ENCODE measurements at regions not wholly inside any gene's neighbourhood (a gene's known extent, or its start where the extent isn't known, plus 50 kb on each side); places are given as distances from the start of the nearest gene placed in this dataset.

DNA sequence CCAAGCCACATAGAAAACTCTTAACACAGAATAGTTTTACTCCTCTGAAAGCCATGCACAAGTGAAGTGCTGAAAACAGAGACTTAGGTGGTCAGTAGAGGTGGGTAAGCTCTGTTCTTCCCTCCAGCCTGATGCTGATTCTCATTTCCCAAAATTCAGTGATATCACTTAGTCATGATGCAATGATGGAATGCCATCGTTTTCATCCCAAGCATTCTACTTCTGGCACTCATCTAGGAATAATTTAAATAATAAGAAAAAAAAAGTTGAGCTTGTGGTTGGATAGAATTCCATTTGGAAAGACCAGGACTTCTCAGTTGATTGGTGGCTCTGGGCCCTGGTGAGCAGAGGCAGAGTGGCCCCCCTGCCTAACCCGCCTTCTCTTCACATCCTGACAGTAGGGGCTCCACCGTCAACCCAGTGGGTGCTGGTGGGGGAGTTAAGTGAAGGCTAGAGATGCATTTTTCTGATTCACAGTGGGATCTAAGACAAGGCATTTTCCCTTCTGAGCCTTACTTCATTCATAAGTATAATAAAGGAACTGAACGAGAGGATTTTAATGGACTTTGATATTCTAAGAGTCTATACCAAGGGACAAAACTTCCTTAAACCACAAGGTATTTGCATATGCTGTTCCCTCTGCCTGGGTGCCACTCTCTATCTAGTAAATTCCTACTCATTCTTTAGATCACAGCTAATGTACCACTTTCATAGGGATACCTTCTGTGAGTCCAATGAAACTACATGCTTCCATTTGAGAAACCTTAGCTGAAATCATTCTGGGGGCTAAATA, 310.3 kb upstream of the DYNLRB2 start:
- H3K9ac ChIP-seq (ENCODE audit: low read length), result no peak overlapping the region
- H3K79me2 ChIP-seq (ENCODE audit: insufficient read depth, low read length), result no peaks in the 10 kb centered on the region
- no peaks in the 10 kb centered on the region for H3K9me2 ChIP-seq (replicated peaks; ENCODE audit: insufficient read depth, low read length)
- H3K27ac ChIP-seq (ENCODE audit: low read depth, low read length), result no peak overlapping the region
- H3K4me3 ChIP-seq (ENCODE audit: insufficient read depth, low read length, poor library complexity, severe bottlenecking), result no peak overlapping the region
- H2AFZ ChIP-seq (ENCODE audit: low read depth, low read length, severe bottlenecking), result no peak overlapping the region
- H3K9me3 ChIP-seq (ENCODE audit: insufficient read depth, low read length), result no peaks in the 10 kb centered on the region
- H3K27me3 ChIP-seq (ENCODE audit: low read length), result no peaks in the 10 kb centered on the region
- H4K20me1 ChIP-seq (ENCODE audit: low read depth, low read length), result no peaks in the 10 kb centered on the region
- TF ChIP-seq EZH2phosphoT487 (conservative IDR thresholded peaks at IDR 0.05; ENCODE audit: low read length) (no peak), CTCF (IDR thresholded peaks at IDR 0.05; ENCODE audit: insufficient read depth, low read length, poor library complexity, severe bottlenecking) (no peak)
- no peaks in the 10 kb centered on the region for H3K36me3 ChIP-seq (ENCODE audit: low read length)
- H3F3A ChIP-seq (ENCODE audit: insufficient read depth), result no peaks in the 10 kb centered on the region
- no peak overlapping the region for H3K4me2 ChIP-seq (ENCODE audit: low read depth, low read length, poor library complexity, severe bottlenecking)

DNA sequence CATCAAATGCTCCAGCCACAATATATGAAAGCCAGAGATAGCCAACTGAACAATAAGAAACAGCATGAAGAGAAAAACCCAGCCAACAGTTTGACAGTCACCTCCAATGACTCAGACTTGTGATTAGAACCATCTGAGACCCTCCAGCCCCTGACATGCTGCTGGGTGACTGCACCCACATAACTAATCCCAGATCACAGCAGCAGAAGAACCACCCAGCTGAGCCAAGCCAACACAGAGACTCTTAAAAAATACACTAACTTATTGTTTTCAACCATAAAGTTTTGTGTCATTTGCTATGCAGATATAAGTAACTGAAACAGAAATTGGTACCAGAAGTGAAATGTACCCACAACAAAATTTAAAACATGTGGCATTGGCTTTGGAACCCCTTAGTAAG, 314.3 kb upstream of the DYNLRB2 start:
- Histone ChIP-seq H3K9me3 (ENCODE audit: insufficient read depth, low read length) (no peaks in the 10 kb centered on the region), H3K27me3 (ENCODE audit: low read length) (no peaks in the 10 kb centered on the region), H2AFZ (ENCODE audit: low read depth, low read length, severe bottlenecking) (no peak overlapping the region), H3K36me3 (ENCODE audit: low read length) (no peaks in the 10 kb centered on the region), H3K9me2 (replicated peaks; ENCODE audit: insufficient read depth, low read length) (no peaks in the 10 kb centered on the region), H3K79me2 (ENCODE audit: insufficient read depth, low read length) (no peaks in the 10 kb centered on the region), H3K27ac (ENCODE audit: low read depth, low read length) (no peak overlapping the region), H3K4me2 (ENCODE audit: low read depth, low read length, poor library complexity, severe bottlenecking) (no peak overlapping the region), H3K4me3 (ENCODE audit: insufficient read depth, low read length, poor library complexity, severe bottlenecking) (no peak overlapping the region), H3F3A (ENCODE audit: insufficient read depth) (no peaks in the 10 kb centered on the region), H4K20me1 (ENCODE audit: low read depth, low read length) (no peaks in the 10 kb centered on the region), H3K9ac (ENCODE audit: low read length) (no peak overlapping the region)
- no peak for TF ChIP-seq EZH2phosphoT487 (conservative IDR thresholded peaks at IDR 0.05; ENCODE audit: low read length)
- TF ChIP-seq CTCF (IDR thresholded peaks at IDR 0.05; ENCODE audit: insufficient read depth, low read length, poor library complexity, severe bottlenecking), result no peak

DNA sequence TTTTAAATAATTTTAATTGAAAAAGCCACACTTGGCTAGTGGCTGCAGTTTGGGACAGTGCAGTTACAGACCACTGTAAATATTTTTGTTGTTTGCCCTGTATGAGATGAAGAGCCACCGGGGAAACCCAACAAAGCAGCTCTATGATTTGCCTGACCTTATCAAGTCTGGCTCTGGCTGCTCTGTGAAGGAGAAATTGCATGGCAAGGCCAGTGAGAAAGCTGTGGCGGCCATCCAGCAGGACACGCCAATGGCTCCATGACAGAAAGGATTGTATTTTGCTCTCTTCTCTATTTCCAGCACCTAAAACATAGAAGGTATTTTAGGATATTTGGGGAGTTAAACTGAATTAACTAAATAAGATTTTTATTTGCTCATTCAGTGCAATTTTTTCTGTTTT, 330.0 kb upstream of the DYNLRB2 start:
- H4K20me1 ChIP-seq (ENCODE audit: low read depth, low read length), result no peaks in the 10 kb centered on the region
- H3K4me2 ChIP-seq (ENCODE audit: low read depth, low read length, poor library complexity, severe bottlenecking), result no peak overlapping the region
- no peak overlapping the region for H2AFZ ChIP-seq (ENCODE audit: low read depth, low read length, severe bottlenecking)
- H3K9me2 ChIP-seq (replicated peaks; ENCODE audit: insufficient read depth, low read length), result no peaks in the 10 kb centered on the region
- H3F3A ChIP-seq (ENCODE audit: insufficient read depth), result no peaks in the 10 kb centered on the region
- no peak overlapping the region for H3K4me3 ChIP-seq (ENCODE audit: insufficient read depth, low read length, poor library complexity, severe bottlenecking)
- no peaks in the 10 kb centered on the region for H3K9me3 ChIP-seq (ENCODE audit: insufficient read depth, low read length)
- TF ChIP-seq CTCF (IDR thresholded peaks at IDR 0.05; ENCODE audit: insufficient read depth, low read length, poor library complexity, severe bottlenecking), result no peak
- TF ChIP-seq EZH2phosphoT487 (conservative IDR thresholded peaks at IDR 0.05; ENCODE audit: low read length), result no peak
- no peaks in the 10 kb centered on the region for H3K36me3 ChIP-seq (ENCODE audit: low read length)
- H3K27me3 ChIP-seq (ENCODE audit: low read length), result no peaks in the 10 kb centered on the region
- H3K9ac ChIP-seq (ENCODE audit: low read length), result no peak overlapping the region
- no peak overlapping the region for H3K27ac ChIP-seq (ENCODE audit: low read depth, low read length)
- no peaks in the 10 kb centered on the region for H3K79me2 ChIP-seq (ENCODE audit: insufficient read depth, low read length)

Data from SU-DHL-6 (cell line).